Mammary epithelial cell (primary cell): ENCODE measurements at regions not wholly inside any gene's neighbourhood (a gene's known extent, or its start where the extent isn't known, plus 50 kb on each side); places are given as distances from the start of the nearest gene placed in this dataset.

Source experiments
- EZH2 ChIP-seq: IDR thresholded peaks from 2 replicates; pipeline ENCODE4 v1.6.1; 2012; ENCODE audit warnings: low read length, inconsistent platforms, borderline replicate concordance
- TF ChIP-seq, protein P1 (sequence below), 2 donors: IDR thresholded peaks in 1 of 2; conservative IDR thresholded peaks in 1 of 2; 2 replicates each; pipeline ENCODE4 v1.5.1; 2011 to 2012; ENCODE audit warnings: inconsistent platforms in 2 of 2, low read length in 2 of 2, mild to moderate bottlenecking in 2 of 2, control low read depth in 1 of 2, low read depth in 1 of 2; ENCODE audit not compliant: insufficient read depth in 1 of 2; ENCODE audit errors: extremely low read depth in 1 of 2

DNA sequence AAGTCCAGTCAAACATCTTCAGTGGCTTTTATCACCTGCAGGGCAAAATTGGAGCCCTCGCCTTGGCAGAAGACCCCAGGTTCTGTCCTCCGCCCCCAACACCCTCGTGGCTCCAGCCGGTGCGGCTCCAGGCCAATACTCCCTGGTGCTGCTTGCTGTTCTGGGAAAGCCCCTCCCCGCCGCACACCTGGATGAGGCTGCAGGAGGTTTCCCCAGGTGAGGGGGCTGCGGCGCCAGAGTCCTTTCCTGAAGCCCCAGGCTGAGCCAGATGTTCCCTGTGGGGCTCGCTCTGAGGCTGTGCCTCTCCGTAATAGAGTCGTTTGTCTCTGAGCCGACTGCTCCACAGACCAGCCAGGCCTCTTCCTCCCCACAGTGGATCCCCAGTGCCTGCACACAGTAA, 375.4 kb upstream of the IRX1 start:
- TF ChIP-seq, protein P1, sequence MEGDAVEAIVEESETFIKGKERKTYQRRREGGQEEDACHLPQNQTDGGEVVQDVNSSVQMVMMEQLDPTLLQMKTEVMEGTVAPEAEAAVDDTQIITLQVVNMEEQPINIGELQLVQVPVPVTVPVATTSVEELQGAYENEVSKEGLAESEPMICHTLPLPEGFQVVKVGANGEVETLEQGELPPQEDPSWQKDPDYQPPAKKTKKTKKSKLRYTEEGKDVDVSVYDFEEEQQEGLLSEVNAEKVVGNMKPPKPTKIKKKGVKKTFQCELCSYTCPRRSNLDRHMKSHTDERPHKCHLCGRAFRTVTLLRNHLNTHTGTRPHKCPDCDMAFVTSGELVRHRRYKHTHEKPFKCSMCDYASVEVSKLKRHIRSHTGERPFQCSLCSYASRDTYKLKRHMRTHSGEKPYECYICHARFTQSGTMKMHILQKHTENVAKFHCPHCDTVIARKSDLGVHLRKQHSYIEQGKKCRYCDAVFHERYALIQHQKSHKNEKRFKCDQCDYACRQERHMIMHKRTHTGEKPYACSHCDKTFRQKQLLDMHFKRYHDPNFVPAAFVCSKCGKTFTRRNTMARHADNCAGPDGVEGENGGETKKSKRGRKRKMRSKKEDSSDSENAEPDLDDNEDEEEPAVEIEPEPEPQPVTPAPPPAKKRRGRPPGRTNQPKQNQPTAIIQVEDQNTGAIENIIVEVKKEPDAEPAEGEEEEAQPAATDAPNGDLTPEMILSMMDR (conservative IDR thresholded peaks at IDR 0.05 in 1 of 2, IDR thresholded peaks at IDR 0.05 in 1 of 2; ENCODE audit: extremely low read depth in 1 of 2, insufficient read depth in 1 of 2, low read depth in 1 of 2, low read length in 2 of 2): no peak
- no peak for TF ChIP-seq EZH2
